HEK293 (cell line): ENCODE measurements at regions not wholly inside any gene's neighbourhood (a gene's known extent, or its start where the extent isn't known, plus 50 kb on each side); places are given as distances from the start of the nearest gene placed in this dataset.
A peak's percentile ranks its signal among the peaks of the same experiment; 100 is the strongest.

Source experiments
- CTCF ChIA-PET: fragments of 350-600 bp; formaldehyde crosslinking; extraction: SDS; loops from one replicate; lab custom pipeline; 2021; ENCODE audit warnings: antibody characterized with exemption; lab: Yijun Ruan, JAX
- POLR2A ChIA-PET: fragments of 300-600 bp; formaldehyde crosslinking; extraction: SDS; loops from one replicate; lab custom pipeline; 2020; ENCODE audit warnings: antibody characterized with exemption, inconsistent platforms; lab: Yijun Ruan, JAX
- H3K27ac ChIP-seq: fragments of 200-500 bp; sonication (Bioruptor generic); 2 replicates; pipeline ENCODE4 v1.5.1; 2014; ENCODE audit warnings: low read depth, low read length, control low read depth, inconsistent platforms; ENCODE audit errors: extremely low read depth
- H3K36me3 ChIP-seq, 2 experiments: fragments of 200-500 bp in 1 of 2; sonication (Bioruptor generic) in 1 of 2; 1 replicate in 1 of 2; 2 replicates in 1 of 2; pipeline ENCODE4 v1.5.1; 2014 to 2017; ENCODE audit warnings: inconsistent platforms in 2 of 2, low read length in 2 of 2; ENCODE audit not compliant: control insufficient read depth in 2 of 2, insufficient read depth in 1 of 2
- H3K4me1 ChIP-seq: fragments of 200-500 bp; sonication (Bioruptor generic); 2 replicates; pipeline ENCODE4 v1.5.1; 2014; ENCODE audit warnings: mild to moderate bottlenecking, low read length, inconsistent platforms; ENCODE audit not compliant: control insufficient read depth, insufficient read depth
- H3K4me3 ChIP-seq: 2 replicates; pipeline ENCODE4 v1.5.1; 2011; ENCODE audit warnings: low read depth, mild to moderate bottlenecking, control low read depth, low read length, moderate library complexity
- H3K9me3 ChIP-seq: fragments of 200-500 bp; sonication (Bioruptor generic); 2 replicates; pipeline ENCODE4 v1.5.1; 2014; ENCODE audit warnings: low read depth, low read length, inconsistent platforms; ENCODE audit not compliant: control insufficient read depth, insufficient read depth
- IKZF3 ChIP-seq: fragments of 450-650 bp; IDR thresholded peaks from 2 replicates; pipeline ENCODE4 v1.5.0; 2018; ENCODE audit warnings: missing biosample characterization, mild to moderate bottlenecking, missing genetic modification characterization, moderate library complexity
- KLF17 ChIP-seq: fragments of 450-650 bp; formaldehyde crosslinking; IDR thresholded peaks from 2 replicates; pipeline ENCODE4 v1.5.1; 2016; ENCODE audit warnings: missing biosample characterization, missing genetic modification characterization
- MZF1 ChIP-seq: fragments of 450-650 bp; formaldehyde crosslinking; IDR thresholded peaks from 2 replicates; pipeline ENCODE4 v1.5.1; 2017; ENCODE audit warnings: missing biosample characterization, missing genetic modification characterization, borderline replicate concordance
- OVOL3 ChIP-seq: fragments of 450-650 bp; formaldehyde crosslinking; IDR thresholded peaks from 2 replicates; pipeline ENCODE4 v1.5.1; 2016; ENCODE audit warnings: missing biosample characterization, missing genetic modification characterization
- SETDB1 ChIP-seq: IDR thresholded peaks from one replicate; pipeline ENCODE4 v1.6.1; 2017; ENCODE audit warnings: mild to moderate bottlenecking, low read length, moderate library complexity, mixed read lengths; ENCODE audit not compliant: insufficient read length
- YY1 ChIP-seq: fragments of 450-650 bp; formaldehyde crosslinking; IDR thresholded peaks from 2 replicates; pipeline ENCODE4 v1.5.1; 2018; ENCODE audit warnings: missing biosample characterization, missing genetic modification characterization
- ZBTB17 ChIP-seq: fragments of 450-650 bp; formaldehyde crosslinking; IDR thresholded peaks from 2 replicates; pipeline ENCODE4 v1.5.1; 2016; ENCODE audit warnings: missing biosample characterization, missing genetic modification characterization
- ZBTB20 ChIP-seq: fragments of 450-650 bp; formaldehyde crosslinking; IDR thresholded peaks from 2 replicates; pipeline ENCODE4 v1.5.1; 2016; ENCODE audit warnings: missing biosample characterization, missing genetic modification characterization
- ZBTB48 ChIP-seq: fragments of 450-650 bp; formaldehyde crosslinking; IDR thresholded peaks from 2 replicates; pipeline ENCODE4 v1.5.1; 2016; ENCODE audit warnings: missing biosample characterization, missing genetic modification characterization
- ZFP69B ChIP-seq: fragments of 450-650 bp; formaldehyde crosslinking; IDR thresholded peaks from 2 replicates; pipeline ENCODE4 v1.5.1; 2016; ENCODE audit warnings: missing biosample characterization, missing genetic modification characterization
- ZNF18 ChIP-seq: fragments of 450-650 bp; formaldehyde crosslinking; IDR thresholded peaks from 2 replicates; pipeline ENCODE4 v1.5.1; 2016; ENCODE audit warnings: missing biosample characterization, missing genetic modification characterization
- ZNF184 ChIP-seq: fragments of 450-650 bp; IDR thresholded peaks from 2 replicates; pipeline ENCODE4 v1.5.1; 2018; ENCODE audit warnings: missing biosample characterization, mild to moderate bottlenecking, missing genetic modification characterization
- ZNF239 ChIP-seq: fragments of 450-650 bp; formaldehyde crosslinking; IDR thresholded peaks from 2 replicates; pipeline ENCODE4 v1.5.1; 2016; ENCODE audit warnings: missing biosample characterization, missing genetic modification characterization
- ZNF585B ChIP-seq: fragments of 450-650 bp; formaldehyde crosslinking; IDR thresholded peaks from 2 replicates; pipeline ENCODE4 v1.5.1; 2016; ENCODE audit warnings: missing biosample characterization, missing genetic modification characterization
- ZNF658 ChIP-seq: fragments of 450-650 bp; formaldehyde crosslinking; IDR thresholded peaks from 2 replicates; pipeline ENCODE4; 2016; ENCODE audit warnings: missing biosample characterization, missing genetic modification characterization
- ZNF76 ChIP-seq: fragments of 450-650 bp; formaldehyde crosslinking; IDR thresholded peaks from 2 replicates; pipeline ENCODE4; 2016; ENCODE audit warnings: low read depth, missing biosample characterization, missing genetic modification characterization, borderline replicate concordance
- ZNF768 ChIP-seq: fragments of 450-650 bp; formaldehyde crosslinking; IDR thresholded peaks from 2 replicates; pipeline ENCODE4 v1.5.1; 2018; ENCODE audit warnings: missing biosample characterization, mild to moderate bottlenecking, missing genetic modification characterization
- TF ChIP-seq, protein P1 (sequence below): fragments of 450-650 bp; formaldehyde crosslinking; conservative IDR thresholded peaks from 2 replicates; pipeline ENCODE4 v1.5.1; 2016; ENCODE audit warnings: low read depth, missing biosample characterization, missing genetic modification characterization
- TF ChIP-seq, protein P2 (sequence below): fragments of 450-650 bp; formaldehyde crosslinking; IDR thresholded peaks from 2 replicates; pipeline ENCODE4 v1.5.1; 2017; ENCODE audit warnings: missing biosample characterization, missing genetic modification characterization
- TF ChIP-seq, protein P3 (sequence below): fragments of 450-650 bp; formaldehyde crosslinking; IDR thresholded peaks from 2 replicates; pipeline ENCODE4 v1.5.1; 2016; ENCODE audit warnings: missing biosample characterization, missing genetic modification characterization
- TF ChIP-seq, protein P4 (sequence below): fragments of 450-650 bp; formaldehyde crosslinking; IDR thresholded peaks from 2 replicates; pipeline ENCODE4 v1.5.1; 2016; ENCODE audit warnings: missing biosample characterization, missing genetic modification characterization

DNA sequence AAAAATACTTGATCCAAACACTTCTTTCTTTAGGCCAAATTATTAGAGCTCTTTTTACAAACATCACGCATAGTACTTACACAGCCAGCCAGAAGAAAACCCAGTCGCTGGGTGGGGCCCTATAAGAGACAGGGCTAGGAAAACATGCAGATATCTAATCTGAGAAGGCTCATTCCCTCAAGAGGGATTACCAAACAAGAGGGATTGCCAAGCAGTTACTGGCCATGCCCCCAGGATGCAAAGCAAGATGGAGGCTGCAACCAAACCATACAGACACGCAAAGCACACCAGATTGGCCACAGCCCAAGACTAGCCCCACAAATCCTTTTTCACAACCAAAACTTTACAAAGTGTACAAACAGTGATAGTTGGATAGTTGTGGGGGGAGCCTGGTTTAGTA lies 1235.4 kb upstream of the GJE1 start:
- no peaks in the 10 kb centered on the region for H3K4me1 ChIP-seq
- H3K9me3 ChIP-seq = no peaks in the 10 kb centered on the region
- H3K36me3 ChIP-seq = peaks cover 0 to 20% of the 10 kb centered on the region in 2 experiments; a peak in 1 of 3 replicates
- CTCF ChIA-PET = no interaction called here
- H3K4me3 ChIP-seq = no peak overlapping the region
- POLR2A ChIA-PET = no interaction called here
- H3K27ac ChIP-seq = no peak overlapping the region
- peak; percentile 51; the same call in 1 of the 2 replicates for TF ChIP-seq IKZF3 (tag by site-specific recombination)
- TF ChIP-seq ZNF239 (tag by site-specific recombination) = no peak
- 0 out of 2 replicates have a peak, but pooled peaks have one; percentile 23 for TF ChIP-seq ZBTB20
- no peak for TF ChIP-seq ZNF658 (tag by site-specific recombination)
- peak; percentile 39; the same call in 1 of the 2 replicates for TF ChIP-seq ZNF76 (tag by site-specific recombination)
- peak; percentile 85 for TF ChIP-seq ZBTB17 (tag by site-specific recombination)
- TF ChIP-seq ZNF768 (tag by site-specific recombination) = no peak
- TF ChIP-seq MZF1 = peak; percentile 100
- peak; percentile 34; the same call in 1 of the 2 replicates for TF ChIP-seq YY1 (tag by site-specific recombination)
- TF ChIP-seq ZNF18 (tag by site-specific recombination) = no peak
- TF ChIP-seq, protein P1, sequence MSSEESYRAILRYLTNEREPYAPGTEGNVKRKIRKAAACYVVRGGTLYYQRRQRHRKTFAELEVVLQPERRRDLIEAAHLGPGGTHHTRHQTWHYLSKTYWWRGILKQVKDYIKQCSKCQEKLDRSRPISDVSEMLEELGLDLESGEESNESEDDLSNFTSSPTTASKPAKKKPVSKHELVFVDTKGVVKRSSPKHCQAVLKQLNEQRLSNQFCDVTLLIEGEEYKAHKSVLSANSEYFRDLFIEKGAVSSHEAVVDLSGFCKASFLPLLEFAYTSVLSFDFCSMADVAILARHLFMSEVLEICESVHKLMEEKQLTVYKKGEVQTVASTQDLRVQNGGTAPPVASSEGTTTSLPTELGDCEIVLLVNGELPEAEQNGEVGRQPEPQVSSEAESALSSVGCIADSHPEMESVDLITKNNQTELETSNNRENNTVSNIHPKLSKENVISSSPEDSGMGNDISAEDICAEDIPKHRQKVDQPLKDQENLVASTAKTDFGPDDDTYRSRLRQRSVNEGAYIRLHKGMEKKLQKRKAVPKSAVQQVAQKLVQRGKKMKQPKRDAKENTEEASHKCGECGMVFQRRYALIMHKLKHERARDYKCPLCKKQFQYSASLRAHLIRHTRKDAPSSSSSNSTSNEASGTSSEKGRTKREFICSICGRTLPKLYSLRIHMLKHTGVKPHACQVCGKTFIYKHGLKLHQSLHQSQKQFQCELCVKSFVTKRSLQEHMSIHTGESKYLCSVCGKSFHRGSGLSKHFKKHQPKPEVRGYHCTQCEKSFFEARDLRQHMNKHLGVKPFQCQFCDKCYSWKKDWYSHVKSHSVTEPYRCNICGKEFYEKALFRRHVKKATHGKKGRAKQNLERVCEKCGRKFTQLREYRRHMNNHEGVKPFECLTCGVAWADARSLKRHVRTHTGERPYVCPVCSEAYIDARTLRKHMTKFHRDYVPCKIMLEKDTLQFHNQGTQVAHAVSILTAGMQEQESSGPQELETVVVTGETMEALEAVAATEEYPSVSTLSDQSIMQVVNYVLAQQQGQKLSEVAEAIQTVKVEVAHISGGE (tag by site-specific recombination) = peak; percentile 27; the same call in 1 of the 2 replicates

GRCh38 chr6:140893432-140893831 lies 1239.3 kb upstream of the GJE1 start:
- ChIA-PET POLR2A (no interaction called here), CTCF (interaction anchor here (1.3 kb wide), 1 partner anchor 22 kb away, joined by 3 read pairs; no protein-coding TSS in a partner anchor)
- Histone ChIP-seq H3K9me3 (no peaks in the 10 kb centered on the region), H3K4me1 (no peaks in the 10 kb centered on the region), H3K4me3 (no peak overlapping the region), H3K27ac (no peak overlapping the region), H3K36me3 (peaks cover 0 to 20% of the 10 kb centered on the region in 2 experiments; a peak in 1 of 3 replicates)
- TF ChIP-seq SETDB1 = no peak
- TF ChIP-seq, protein P2, sequence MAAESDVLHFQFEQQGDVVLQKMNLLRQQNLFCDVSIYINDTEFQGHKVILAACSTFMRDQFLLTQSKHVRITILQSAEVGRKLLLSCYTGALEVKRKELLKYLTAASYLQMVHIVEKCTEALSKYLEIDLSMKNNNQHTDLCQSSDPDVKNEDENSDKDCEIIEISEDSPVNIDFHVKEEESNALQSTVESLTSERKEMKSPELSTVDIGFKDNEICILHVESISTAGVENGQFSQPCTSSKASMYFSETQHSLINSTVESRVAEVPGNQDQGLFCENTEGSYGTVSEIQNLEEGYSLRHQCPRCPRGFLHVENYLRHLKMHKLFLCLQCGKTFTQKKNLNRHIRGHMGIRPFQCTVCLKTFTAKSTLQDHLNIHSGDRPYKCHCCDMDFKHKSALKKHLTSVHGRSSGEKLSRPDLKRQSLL (tag by site-specific recombination) = no peak
- no peak for TF ChIP-seq ZNF585B (tag by site-specific recombination)
- TF ChIP-seq, protein P3, sequence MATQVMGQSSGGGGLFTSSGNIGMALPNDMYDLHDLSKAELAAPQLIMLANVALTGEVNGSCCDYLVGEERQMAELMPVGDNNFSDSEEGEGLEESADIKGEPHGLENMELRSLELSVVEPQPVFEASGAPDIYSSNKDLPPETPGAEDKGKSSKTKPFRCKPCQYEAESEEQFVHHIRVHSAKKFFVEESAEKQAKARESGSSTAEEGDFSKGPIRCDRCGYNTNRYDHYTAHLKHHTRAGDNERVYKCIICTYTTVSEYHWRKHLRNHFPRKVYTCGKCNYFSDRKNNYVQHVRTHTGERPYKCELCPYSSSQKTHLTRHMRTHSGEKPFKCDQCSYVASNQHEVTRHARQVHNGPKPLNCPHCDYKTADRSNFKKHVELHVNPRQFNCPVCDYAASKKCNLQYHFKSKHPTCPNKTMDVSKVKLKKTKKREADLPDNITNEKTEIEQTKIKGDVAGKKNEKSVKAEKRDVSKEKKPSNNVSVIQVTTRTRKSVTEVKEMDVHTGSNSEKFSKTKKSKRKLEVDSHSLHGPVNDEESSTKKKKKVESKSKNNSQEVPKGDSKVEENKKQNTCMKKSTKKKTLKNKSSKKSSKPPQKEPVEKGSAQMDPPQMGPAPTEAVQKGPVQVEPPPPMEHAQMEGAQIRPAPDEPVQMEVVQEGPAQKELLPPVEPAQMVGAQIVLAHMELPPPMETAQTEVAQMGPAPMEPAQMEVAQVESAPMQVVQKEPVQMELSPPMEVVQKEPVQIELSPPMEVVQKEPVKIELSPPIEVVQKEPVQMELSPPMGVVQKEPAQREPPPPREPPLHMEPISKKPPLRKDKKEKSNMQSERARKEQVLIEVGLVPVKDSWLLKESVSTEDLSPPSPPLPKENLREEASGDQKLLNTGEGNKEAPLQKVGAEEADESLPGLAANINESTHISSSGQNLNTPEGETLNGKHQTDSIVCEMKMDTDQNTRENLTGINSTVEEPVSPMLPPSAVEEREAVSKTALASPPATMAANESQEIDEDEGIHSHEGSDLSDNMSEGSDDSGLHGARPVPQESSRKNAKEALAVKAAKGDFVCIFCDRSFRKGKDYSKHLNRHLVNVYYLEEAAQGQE (tag by site-specific recombination) = no peak
- TF ChIP-seq, protein P4, sequence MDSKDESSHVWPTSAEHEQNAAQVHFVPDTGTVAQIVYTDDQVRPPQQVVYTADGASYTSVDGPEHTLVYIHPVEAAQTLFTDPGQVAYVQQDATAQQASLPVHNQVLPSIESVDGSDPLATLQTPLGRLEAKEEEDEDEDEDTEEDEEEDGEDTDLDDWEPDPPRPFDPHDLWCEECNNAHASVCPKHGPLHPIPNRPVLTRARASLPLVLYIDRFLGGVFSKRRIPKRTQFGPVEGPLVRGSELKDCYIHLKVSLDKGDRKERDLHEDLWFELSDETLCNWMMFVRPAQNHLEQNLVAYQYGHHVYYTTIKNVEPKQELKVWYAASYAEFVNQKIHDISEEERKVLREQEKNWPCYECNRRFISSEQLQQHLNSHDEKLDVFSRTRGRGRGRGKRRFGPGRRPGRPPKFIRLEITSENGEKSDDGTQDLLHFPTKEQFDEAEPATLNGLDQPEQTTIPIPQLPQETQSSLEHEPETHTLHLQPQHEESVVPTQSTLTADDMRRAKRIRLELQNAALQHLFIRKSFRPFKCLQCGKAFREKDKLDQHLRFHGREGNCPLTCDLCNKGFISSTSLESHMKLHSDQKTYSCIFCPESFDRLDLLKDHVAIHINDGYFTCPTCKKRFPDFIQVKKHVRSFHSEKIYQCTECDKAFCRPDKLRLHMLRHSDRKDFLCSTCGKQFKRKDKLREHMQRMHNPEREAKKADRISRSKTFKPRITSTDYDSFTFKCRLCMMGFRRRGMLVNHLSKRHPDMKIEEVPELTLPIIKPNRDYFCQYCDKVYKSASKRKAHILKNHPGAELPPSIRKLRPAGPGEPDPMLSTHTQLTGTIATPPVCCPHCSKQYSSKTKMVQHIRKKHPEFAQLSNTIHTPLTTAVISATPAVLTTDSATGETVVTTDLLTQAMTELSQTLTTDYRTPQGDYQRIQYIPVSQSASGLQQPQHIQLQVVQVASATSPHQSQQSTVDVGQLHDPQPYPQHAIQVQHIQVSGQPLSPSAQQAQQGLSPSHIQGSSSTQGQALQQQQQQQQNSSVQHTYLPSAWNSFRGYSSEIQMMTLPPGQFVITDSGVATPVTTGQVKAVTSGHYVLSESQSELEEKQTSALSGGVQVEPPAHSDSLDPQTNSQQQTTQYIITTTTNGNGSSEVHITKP (tag by site-specific recombination) = no peak
- TF ChIP-seq KLF17 (tag by site-specific recombination) = no peak
- TF ChIP-seq ZFP69B (tag by site-specific recombination) = no peak
- no peak for TF ChIP-seq OVOL3 (tag by site-specific recombination)
- no peak for TF ChIP-seq ZNF184 (tag by site-specific recombination)
- TF ChIP-seq ZBTB48 (tag by site-specific recombination) = no peak
